ENCODE measurements at regions not wholly inside any gene's neighbourhood (a gene's known extent, or its start where the extent isn't known, plus 50 kb on each side); places are given as distances from the start of the nearest gene placed in this dataset.
A peak's percentile ranks its signal among the peaks of the same experiment; 100 is the strongest.
"Not testable (repeated sequence)": the region's sequence is repeated elsewhere in the genome, so short reads cannot be mapped to it uniquely, and the experiment has no call there.

DNA sequence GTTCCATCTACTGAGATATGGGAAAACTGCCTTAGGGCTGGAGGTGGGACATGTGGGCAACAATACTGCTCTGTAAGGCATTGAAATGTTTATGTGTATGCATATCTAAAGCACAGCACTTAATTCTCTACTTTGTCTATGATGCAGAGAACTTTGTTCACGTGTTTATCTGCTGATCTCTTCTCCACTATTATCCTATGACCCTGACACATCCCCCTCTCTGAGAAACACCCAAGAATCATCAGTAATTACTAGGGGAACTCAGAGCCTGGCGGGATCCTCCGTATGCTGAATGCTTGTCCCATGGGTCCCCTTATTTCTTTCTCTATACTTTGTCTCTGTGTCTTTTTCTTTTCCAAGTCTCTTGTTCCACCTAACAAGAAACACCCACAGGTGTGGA lies 63.8 kb downstream of the OR4A15 start:
- H3K36me3 ChIP-seq (replicated peaks); H3K4me3 ChIP-seq; H3K27me3 ChIP-seq (ENCODE audit: low read depth); in situ Hi-C loops (cut with MboI; ENCODE audit: low sequenced_read_pairs); H3K9me3 ChIP-seq: not testable (repeated sequence)
- DNase-seq (ENCODE audit: low spot score in 2 of 2), result peak in 1 of 2 experiments; percentile 89
- H3K4me1 ChIP-seq, result peaks cover 25% of the 10 kb centered on the region

GRCh38 chr11:55457641-55458040 lies 89.9 kb downstream of the OR4A15 start:
- Histone ChIP-seq H3K36me3 (replicated peaks) (no peaks in the 10 kb centered on the region), H3K4me1 (no peaks in the 10 kb centered on the region), H3K4me3 (no peak overlapping the region), H3K27me3 (ENCODE audit: low read depth) (no peaks in the 10 kb centered on the region), H3K9me3 (no peaks in the 10 kb centered on the region)
- in situ Hi-C loops (cut with MboI; ENCODE audit: low sequenced_read_pairs), result loop anchor here (25.0 kb wide), 1 partner anchor 95 kb away; the partner anchor contains the start of gene OR4A15
- DNase-seq (ENCODE audit: low spot score in 2 of 2), result no peak

GRCh38 chr11:55459871-55460270 lies 92.1 kb downstream of the OR4A15 start:
- in situ Hi-C loops (cut with MboI; ENCODE audit: low sequenced_read_pairs), result loop anchor here (25.0 kb wide), 1 partner anchor 98 kb away; the partner anchor contains the start of gene OR4A15
- not testable (repeated sequence) for DNase-seq (ENCODE audit: low spot score in 2 of 2); H3K4me3 ChIP-seq; H3K9me3 ChIP-seq; H3K36me3 ChIP-seq (replicated peaks); H3K27me3 ChIP-seq (ENCODE audit: low read depth); H3K4me1 ChIP-seq

GRCh38 chr11:55474321-55474720 lies 79.9 kb upstream of the OR4C15 start:
- in situ Hi-C loops (cut with MboI; ENCODE audit: low sequenced_read_pairs), result loop anchor here (25.0 kb wide), 1 partner anchor 112 kb away; the partner anchor contains the start of gene OR4A15
- Histone ChIP-seq H3K36me3 (replicated peaks) (no peaks in the 10 kb centered on the region), H3K4me1 (no peaks in the 10 kb centered on the region), H3K4me3 (no peak overlapping the region), H3K9me3 (no peaks in the 10 kb centered on the region), H3K27me3 (ENCODE audit: low read depth) (no peaks in the 10 kb centered on the region)
- DNase-seq (ENCODE audit: low spot score in 2 of 2), result no peak

GRCh38 chr11:55481416-55481815 lies 72.9 kb upstream of the OR4C15 start:
- in situ Hi-C loops (cut with MboI; ENCODE audit: low sequenced_read_pairs), result no loop called here
- no peaks in the 10 kb centered on the region for H3K36me3 ChIP-seq (replicated peaks)
- H3K27me3 ChIP-seq (ENCODE audit: low read depth), result no peaks in the 10 kb centered on the region
- DNase-seq (ENCODE audit: low spot score in 2 of 2), result no peak
- no peaks in the 10 kb centered on the region for H3K9me3 ChIP-seq
- H3K4me3 ChIP-seq, result no peak overlapping the region
- H3K4me1 ChIP-seq, result no peaks in the 10 kb centered on the region

GRCh38 chr11:55497068-55497467 lies 57.2 kb upstream of the OR4C15 start:
- DNase-seq (ENCODE audit: low spot score in 2 of 2), result no peak
- no peaks in the 10 kb centered on the region for H3K9me3 ChIP-seq
- in situ Hi-C loops (cut with MboI; ENCODE audit: low sequenced_read_pairs), result no loop called here
- H3K36me3 ChIP-seq (replicated peaks), result no peaks in the 10 kb centered on the region
- H3K4me3 ChIP-seq, result no peak overlapping the region
- H3K27me3 ChIP-seq (ENCODE audit: low read depth), result no peaks in the 10 kb centered on the region
- H3K4me1 ChIP-seq, result no peaks in the 10 kb centered on the region

GRCh38 chr11:55501014-55501413 lies 53.3 kb upstream of the OR4C15 start:
- H3K27me3 ChIP-seq (ENCODE audit: low read depth), result no peaks in the 10 kb centered on the region
- DNase-seq (ENCODE audit: low spot score in 2 of 2), result no peak
- no peaks in the 10 kb centered on the region for H3K36me3 ChIP-seq (replicated peaks)
- H3K4me1 ChIP-seq, result no peaks in the 10 kb centered on the region
- in situ Hi-C loops (cut with MboI; ENCODE audit: low sequenced_read_pairs), result no loop called here
- no peak overlapping the region for H3K4me3 ChIP-seq
- no peaks in the 10 kb centered on the region for H3K9me3 ChIP-seq

- in situ Hi-C loops (cut with MboI; ENCODE audit: low sequenced_read_pairs), result no loop called here
- no peaks in the 10 kb centered on the region for H3K27me3 ChIP-seq (ENCODE audit: low read depth)
- H3K9me3 ChIP-seq, result no peaks in the 10 kb centered on the region
- H3K36me3 ChIP-seq (replicated peaks), result no peaks in the 10 kb centered on the region
- H3K4me1 ChIP-seq, result no peaks in the 10 kb centered on the region
- no peak overlapping the region for H3K4me3 ChIP-seq
- peak; percentile 18 to 26 for DNase-seq (ENCODE audit: low spot score in 2 of 2)
Measured at GRCh38 chr11:55503449-55503848, 50.8 kb upstream of the OR4C15 start.
